Skeletal muscle satellite cell (primary cell): ENCODE measurements at regions not wholly inside any gene's neighbourhood (a gene's known extent, or its start where the extent isn't known, plus 50 kb on each side); places are given as distances from the start of the nearest gene placed in this dataset.
"Not testable (repeated sequence)": the region's sequence is repeated elsewhere in the genome, so short reads cannot be mapped to it uniquely, and the experiment has no call there.

Experiments used
- H3K27me3 ChIP-seq: 2 replicates; pipeline ENCODE4 v1.7.0; 2013; ENCODE audit warnings: low read length; ENCODE audit not compliant: control insufficient read depth, insufficient read depth
- H3K36me3 ChIP-seq: 2 replicates; pipeline ENCODE4 v1.7.0; 2013; ENCODE audit warnings: mild to moderate bottlenecking, control low read depth, low read length; ENCODE audit not compliant: insufficient read depth
- H3K4me1 ChIP-seq: 2 replicates; pipeline ENCODE4 v1.7.0; 2013; ENCODE audit warnings: low read length; ENCODE audit not compliant: control insufficient read depth, insufficient read depth
- H3K4me2 ChIP-seq: 2 replicates; pipeline ENCODE4 v1.7.0; 2013; ENCODE audit warnings: mild to moderate bottlenecking, low read length
- H3K4me3 ChIP-seq: 2 replicates; pipeline ENCODE4 v1.7.0; 2013; ENCODE audit warnings: low read length
- H3K9ac ChIP-seq: 2 replicates; pipeline ENCODE4 v1.7.0; 2013; ENCODE audit warnings: mild to moderate bottlenecking, low read depth, low read length, moderate library complexity
- H3K9me3 ChIP-seq: replicated peaks from 2 replicates; pipeline ENCODE4 v1.7.0; 2013; ENCODE audit warnings: mild to moderate bottlenecking, control low read depth, low read length

- Histone ChIP-seq H3K9ac (no peak overlapping the region), H3K4me1 (no peaks in the 10 kb centered on the region), H3K4me2 (no peak overlapping the region), H3K4me3 (no peak overlapping the region), H3K9me3 (no peaks in the 10 kb centered on the region), H3K36me3 (no peaks in the 10 kb centered on the region), H3K27me3 (no peaks in the 10 kb centered on the region)
Measured at GRCh38 chr9:115327436-115328122, 209.6 kb upstream of the TNC start.

GRCh38 chr9:115328228-115328627 is 210.3 kb upstream of the TNC start:
- Histone ChIP-seq H3K27me3 (no peaks in the 10 kb centered on the region), H3K9ac (no peak overlapping the region), H3K4me2 (no peak overlapping the region), H3K4me1 (no peaks in the 10 kb centered on the region), H3K36me3 (no peaks in the 10 kb centered on the region), H3K4me3 (no peak overlapping the region), H3K9me3 (no peaks in the 10 kb centered on the region)

GRCh38 chr9:115328677-115329076 is 210.7 kb upstream of the TNC start:
- Histone ChIP-seq H3K4me1 (no peaks in the 10 kb centered on the region), H3K9me3 (no peaks in the 10 kb centered on the region), H3K36me3 (no peaks in the 10 kb centered on the region), H3K9ac (no peak overlapping the region), H3K27me3 (no peaks in the 10 kb centered on the region), H3K4me2 (no peak overlapping the region), H3K4me3 (no peak overlapping the region)

GRCh38 chr9:115333277-115334070 is 215.5 kb upstream of the TNC start:
- no peak overlapping the region for H3K4me3 ChIP-seq
- H3K36me3 ChIP-seq, result no peaks in the 10 kb centered on the region
- H3K4me2 ChIP-seq, result no peak overlapping the region
- no peak overlapping the region for H3K9ac ChIP-seq
- H3K27me3 ChIP-seq, result no peaks in the 10 kb centered on the region
- no peaks in the 10 kb centered on the region for H3K4me1 ChIP-seq
- no peaks in the 10 kb centered on the region for H3K9me3 ChIP-seq

GRCh38 chr9:115335439-115335838 is 217.5 kb upstream of the TNC start:
- no peaks in the 10 kb centered on the region for H3K36me3 ChIP-seq
- H3K9ac ChIP-seq, result no peak overlapping the region
- peaks cover 3% of the 10 kb centered on the region for H3K27me3 ChIP-seq
- no peak overlapping the region for H3K4me3 ChIP-seq
- H3K4me1 ChIP-seq, result no peaks in the 10 kb centered on the region
- H3K9me3 ChIP-seq, result no peaks in the 10 kb centered on the region
- no peak overlapping the region for H3K4me2 ChIP-seq

GRCh38 chr9:115340314-115340713 is 222.4 kb upstream of the TNC start:
- no peaks in the 10 kb centered on the region for H3K9me3 ChIP-seq
- no peaks in the 10 kb centered on the region for H3K4me1 ChIP-seq
- no peaks in the 10 kb centered on the region for H3K36me3 ChIP-seq
- H3K9ac ChIP-seq, result no peak overlapping the region
- no peak overlapping the region for H3K4me2 ChIP-seq
- H3K27me3 ChIP-seq, result peaks cover 25% of the 10 kb centered on the region
- H3K4me3 ChIP-seq, result no peak overlapping the region

- no peaks in the 10 kb centered on the region for H3K9me3 ChIP-seq
- H3K27me3 ChIP-seq, result peaks cover 25% of the 10 kb centered on the region
- H3K4me3 ChIP-seq, result no peak overlapping the region
- H3K36me3 ChIP-seq, result no peaks in the 10 kb centered on the region
- no peak overlapping the region for H3K4me2 ChIP-seq
- no peaks in the 10 kb centered on the region for H3K4me1 ChIP-seq
- no peak overlapping the region for H3K9ac ChIP-seq
Measured at GRCh38 chr9:115341426-115341825, 223.5 kb upstream of the TNC start.

- not testable (repeated sequence) for H3K27me3 ChIP-seq, H3K4me2 ChIP-seq, H3K9me3 ChIP-seq, H3K36me3 ChIP-seq, H3K9ac ChIP-seq, H3K4me3 ChIP-seq
- H3K4me1 ChIP-seq, result peaks cover 13% of the 10 kb centered on the region
Measured at GRCh38 chr9:115347776-115348175, 229.8 kb upstream of the TNC start.

- H3K9ac ChIP-seq, H3K27me3 ChIP-seq, H3K4me2 ChIP-seq, H3K4me3 ChIP-seq, H3K36me3 ChIP-seq, H3K9me3 ChIP-seq: not testable (repeated sequence)
- H3K4me1 ChIP-seq, result peaks cover 13% of the 10 kb centered on the region
Measured at GRCh38 chr9:115348936-115349335, 231.0 kb upstream of the TNC start.

- Histone ChIP-seq H3K36me3 (no peaks in the 10 kb centered on the region), H3K9ac (no peak overlapping the region), H3K4me1 (peaks cover 13% of the 10 kb centered on the region), H3K4me2 (no peak overlapping the region), H3K4me3 (no peak overlapping the region), H3K27me3 (no peaks in the 10 kb centered on the region), H3K9me3 (no peaks in the 10 kb centered on the region)
Measured at GRCh38 chr9:115349542-115349941, 231.6 kb upstream of the TNC start.

GRCh38 chr9:115350548-115350947 is 232.6 kb upstream of the TNC start:
- Histone ChIP-seq H3K4me3 (no peak overlapping the region), H3K9me3 (no peaks in the 10 kb centered on the region), H3K4me1 (peaks cover 13% of the 10 kb centered on the region), H3K9ac (no peak overlapping the region), H3K4me2 (no peak overlapping the region), H3K27me3 (no peaks in the 10 kb centered on the region), H3K36me3 (no peaks in the 10 kb centered on the region)

- no peaks in the 10 kb centered on the region for H3K9me3 ChIP-seq
- H3K36me3 ChIP-seq, result no peaks in the 10 kb centered on the region
- no peak overlapping the region for H3K9ac ChIP-seq
- no peaks in the 10 kb centered on the region for H3K27me3 ChIP-seq
- H3K4me3 ChIP-seq, result no peak overlapping the region
- no peak overlapping the region for H3K4me2 ChIP-seq
- peaks cover 13% of the 10 kb centered on the region for H3K4me1 ChIP-seq
Measured at GRCh38 chr9:115353681-115354080, 235.7 kb upstream of the TNC start.
